A172 (cell line): ENCODE measurements at regions not wholly inside any gene's neighbourhood (a gene's known extent, or its start where the extent isn't known, plus 50 kb on each side); places are given as distances from the start of the nearest gene placed in this dataset.

Experiments used
- DNase-seq: peaks from one replicate; pipeline ENCODE4 v3.0.0-alpha.2; 2015; ENCODE audit warnings: low spot score

GRCh38 chr2:103945083-103945482 is 908.8 kb upstream of the POU3F3 start:
- no peak for DNase-seq

DNA sequence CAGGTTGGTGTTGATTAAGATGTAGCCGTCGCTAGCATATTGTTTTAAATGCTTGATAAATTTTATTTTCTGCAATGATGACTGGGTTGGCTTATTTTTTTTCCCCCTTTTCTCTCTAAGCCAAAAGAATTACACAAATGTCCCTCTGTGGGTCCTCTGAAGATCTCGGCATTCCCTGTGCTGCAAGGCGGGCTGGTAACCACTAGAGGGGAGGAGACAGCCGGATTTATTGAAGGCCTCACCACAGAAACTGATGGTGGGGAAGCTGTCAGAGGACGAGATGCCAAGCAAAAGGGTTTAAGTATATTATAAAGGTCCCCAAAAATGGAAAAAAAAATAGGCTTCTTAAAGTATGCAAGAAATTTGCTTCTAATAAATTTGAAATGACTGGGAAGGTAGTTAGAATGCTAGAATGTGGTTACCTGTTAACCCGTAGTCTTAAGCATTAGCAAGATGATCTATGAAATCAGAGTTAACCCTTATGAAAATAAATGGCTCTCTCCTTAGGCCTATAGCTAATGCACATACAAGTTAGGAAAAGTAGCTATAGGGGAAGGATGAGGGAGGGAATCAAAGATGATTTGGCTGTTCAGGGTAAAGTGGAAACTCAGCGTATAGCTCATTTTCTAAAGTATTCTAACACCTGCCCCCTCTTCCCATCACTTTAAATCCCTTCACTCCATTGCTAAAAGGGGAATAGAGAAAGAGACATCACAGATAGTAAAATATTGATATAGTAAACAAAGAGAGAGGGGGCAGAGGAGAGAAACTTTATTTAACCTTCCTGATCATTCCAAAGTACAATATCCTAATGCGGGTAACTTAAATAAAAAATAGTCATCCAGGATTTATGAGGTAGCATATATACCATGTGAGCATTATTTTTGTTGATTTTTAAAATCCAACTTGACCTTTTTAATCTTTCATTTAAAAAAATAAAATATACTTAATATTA is 894.5 kb upstream of the POU3F3 start:
- peak; percentile 3 for DNase-seq

DNA sequence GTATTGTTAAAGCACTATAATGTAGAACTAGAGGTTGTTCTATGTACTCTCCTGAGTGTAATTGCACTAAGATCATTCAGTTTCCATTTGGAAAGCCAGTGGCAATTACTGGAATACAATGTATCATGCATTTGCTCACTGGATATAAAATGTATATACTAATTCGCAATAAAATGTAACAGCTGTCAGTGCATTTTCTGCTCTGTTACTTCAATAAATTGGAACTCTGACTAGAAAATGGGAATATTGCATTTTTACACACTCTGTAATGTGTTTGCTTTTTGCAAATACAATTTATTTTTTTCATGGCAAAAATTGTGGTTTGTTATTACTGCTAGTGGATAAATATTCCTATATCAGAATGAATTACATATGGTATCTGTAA is 893.8 kb upstream of the POU3F3 start:
- no peak for DNase-seq

DNA sequence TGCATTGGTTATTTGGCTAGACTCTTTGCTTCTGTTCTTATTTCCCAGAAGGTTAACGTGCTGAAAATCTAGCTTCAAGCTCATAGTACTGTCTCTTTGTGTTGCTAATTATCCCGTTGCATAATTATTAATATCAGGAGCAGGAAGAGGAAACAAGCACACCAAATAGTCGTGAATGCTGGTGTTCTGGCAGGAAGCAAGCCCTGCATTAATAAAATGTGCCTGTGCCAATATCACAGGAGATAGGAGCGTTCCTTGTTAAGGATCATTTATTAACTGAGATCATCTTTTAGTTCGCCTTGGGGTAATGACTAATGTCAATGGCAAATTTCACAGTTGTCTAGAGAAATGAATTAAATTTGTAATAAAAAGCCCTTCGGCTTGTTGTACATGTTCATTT is 893.0 kb upstream of the POU3F3 start:
- DNase-seq, result no peak

GRCh38 chr2:103961862-103962261 is 892.1 kb upstream of the POU3F3 start:
- DNase-seq, result no peak

GRCh38 chr2:103962670-103963069 is 891.2 kb upstream of the POU3F3 start:
- DNase-seq, result no peak

DNA sequence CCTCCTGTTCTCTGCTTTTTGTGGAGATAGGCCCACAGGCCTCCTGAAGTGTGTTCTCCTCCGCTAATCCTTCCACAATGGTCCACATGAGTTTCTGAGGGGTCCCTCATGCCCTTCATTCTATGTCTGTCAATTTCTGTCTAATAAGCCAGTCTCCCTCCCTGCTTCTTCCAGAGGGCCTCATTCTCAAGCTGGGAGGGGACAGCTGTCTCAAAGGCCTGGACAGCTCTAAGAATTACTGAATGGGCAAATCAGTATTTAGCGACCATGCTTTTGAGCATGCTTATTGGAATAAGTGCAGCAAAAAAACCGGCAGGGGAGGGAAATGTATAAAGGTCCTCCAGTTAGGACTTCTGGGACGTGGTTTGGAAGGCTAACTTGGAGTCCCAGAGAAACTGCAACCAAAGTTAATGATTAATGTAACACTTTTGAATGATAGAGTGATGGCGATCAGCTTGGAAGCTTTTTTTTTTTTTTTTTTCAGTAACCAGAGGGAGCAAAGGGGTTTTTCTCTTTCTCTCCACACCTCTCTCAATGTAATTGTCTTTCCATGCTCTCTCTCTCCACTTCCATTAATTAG is 890.7 kb upstream of the POU3F3 start:
- DNase-seq, result no peak

DNA sequence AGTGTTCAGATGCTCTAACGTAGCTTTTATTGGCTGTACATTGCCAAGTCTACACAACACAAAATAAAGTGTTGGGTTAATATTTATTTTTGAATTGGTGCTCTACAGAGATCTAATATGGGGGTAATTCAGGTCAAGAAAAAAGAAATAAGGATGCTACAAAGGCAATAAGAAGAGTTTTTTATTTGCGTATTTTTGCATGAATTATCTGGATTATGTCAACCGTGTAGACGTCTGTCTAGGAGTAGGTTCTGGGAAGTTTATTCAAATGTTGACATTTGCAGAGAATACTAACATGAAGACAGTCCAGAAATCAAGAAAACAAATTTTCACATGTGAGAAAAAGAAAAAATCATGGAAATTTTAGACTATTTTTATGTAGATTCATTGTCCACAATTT is 876.7 kb upstream of the POU3F3 start:
- DNase-seq, result no peak

DNA sequence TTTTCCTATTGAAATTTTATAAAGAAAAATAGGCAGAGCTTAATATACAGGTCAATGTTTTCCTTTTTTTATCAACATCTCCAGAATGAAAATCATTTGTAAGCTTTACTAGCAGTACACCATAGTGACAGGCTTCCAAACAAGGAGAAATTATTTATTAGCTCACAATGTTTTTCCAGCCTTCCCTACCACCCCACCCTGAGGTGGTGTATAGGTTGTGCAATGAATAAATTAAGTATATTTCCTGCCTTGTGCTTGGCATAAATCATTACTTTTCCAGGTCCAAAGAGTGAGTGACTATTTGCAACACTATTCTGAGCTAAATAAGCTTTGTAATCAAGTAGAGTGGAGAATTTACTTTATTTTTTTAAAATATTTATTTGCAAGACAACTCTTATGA is 876.2 kb upstream of the POU3F3 start:
- DNase-seq, result no peak

GRCh38 chr2:103980401-103980800 is 873.5 kb upstream of the POU3F3 start:
- DNase-seq, result no peak

- DNase-seq, result no peak
Measured at GRCh38 chr2:103982691-103983090, 871.2 kb upstream of the POU3F3 start.

GRCh38 chr2:103986001-103986400 is 867.9 kb upstream of the POU3F3 start:
- no peak for DNase-seq

- no peak for DNase-seq
Measured at GRCh38 chr2:103991591-103991990, 862.3 kb upstream of the POU3F3 start.

DNA sequence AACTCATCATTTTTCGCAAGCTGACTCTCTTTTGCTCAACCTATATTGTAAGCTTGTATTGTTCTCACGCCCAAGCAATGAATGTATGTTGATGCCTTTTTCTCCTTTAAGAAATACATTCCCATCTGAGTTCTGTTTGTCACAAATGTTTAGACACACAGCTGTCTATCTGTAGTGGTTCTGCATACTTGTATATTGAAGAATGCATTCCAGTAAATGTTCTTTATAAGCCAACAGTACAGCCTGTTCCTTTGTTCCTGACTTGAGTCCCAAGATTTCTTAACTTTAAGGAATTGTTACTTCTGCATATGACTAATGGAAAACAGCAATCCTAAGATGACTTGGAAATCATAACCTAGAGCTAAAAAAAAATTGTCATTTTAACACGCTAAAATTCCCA is 849.1 kb upstream of the POU3F3 start:
- DNase-seq, result no peak

- no peak for DNase-seq
Measured at GRCh38 chr2:104016801-104017200, 837.1 kb upstream of the POU3F3 start.

GRCh38 chr2:104023306-104023705 is 830.6 kb upstream of the POU3F3 start:
- no peak for DNase-seq

GRCh38 chr2:104023765-104024164 is 830.1 kb upstream of the POU3F3 start:
- no peak for DNase-seq

GRCh38 chr2:104025295-104025694 is 828.6 kb upstream of the POU3F3 start:
- no peak for DNase-seq

- no peak for DNase-seq
Measured at GRCh38 chr2:104026725-104027124, 827.2 kb upstream of the POU3F3 start.

DNA sequence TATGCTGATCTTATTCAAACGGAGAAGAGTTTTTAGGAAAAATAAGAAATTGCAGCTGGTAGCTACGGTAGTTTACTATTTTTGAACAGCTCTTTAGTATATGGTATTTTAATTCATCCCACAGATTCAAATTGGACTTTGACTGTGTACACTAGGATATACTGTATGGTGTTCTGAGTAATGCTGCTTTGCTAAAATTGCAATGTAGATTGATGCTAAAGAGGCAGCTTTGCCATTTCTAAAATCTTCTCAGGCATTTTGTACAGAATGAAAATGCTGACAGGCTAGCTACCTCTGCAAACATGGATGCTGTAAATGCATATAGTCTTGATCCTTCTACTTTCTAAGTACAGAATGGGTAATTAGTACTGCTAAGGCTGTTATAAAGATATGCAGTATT is 826.6 kb upstream of the POU3F3 start:
- no peak for DNase-seq

DNA sequence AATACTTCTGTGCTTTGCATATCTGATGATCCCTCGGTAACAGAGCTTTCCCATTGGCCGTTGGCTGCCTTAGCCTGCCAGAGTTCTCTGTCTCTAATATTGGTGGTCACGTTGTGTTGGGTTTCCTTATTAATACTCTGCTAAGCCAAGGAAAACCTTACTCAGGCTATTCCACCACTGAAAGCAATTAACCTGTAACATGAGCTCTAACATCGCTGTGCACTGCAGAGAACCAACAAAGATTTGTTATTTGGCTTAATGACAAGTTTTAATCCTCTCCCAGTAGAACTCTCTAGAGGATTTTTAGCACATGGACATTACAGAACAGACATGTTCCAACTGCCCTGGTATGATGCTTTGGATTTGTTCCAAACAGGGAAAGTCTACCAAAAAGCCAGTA is 825.9 kb upstream of the POU3F3 start:
- DNase-seq, result no peak

DNA sequence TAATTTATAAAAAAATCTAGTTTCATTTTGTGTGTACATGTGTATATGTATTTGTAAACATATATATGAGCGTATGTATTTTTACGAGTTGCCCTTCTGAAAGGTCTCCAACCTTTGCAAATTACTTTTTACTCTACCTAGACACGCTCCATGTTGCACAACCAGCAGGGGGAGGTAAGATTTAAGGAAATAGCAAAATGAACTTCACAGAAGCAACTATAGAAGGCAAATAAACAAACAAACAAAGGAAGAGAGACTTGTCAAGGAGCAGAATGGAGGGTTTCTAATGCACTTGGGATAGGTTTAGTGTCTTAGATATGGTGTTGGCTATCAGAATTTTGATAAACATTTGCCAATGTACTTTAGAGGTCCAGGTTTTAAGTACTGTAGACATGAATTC is 820.5 kb upstream of the POU3F3 start:
- DNase-seq, result no peak

DNA sequence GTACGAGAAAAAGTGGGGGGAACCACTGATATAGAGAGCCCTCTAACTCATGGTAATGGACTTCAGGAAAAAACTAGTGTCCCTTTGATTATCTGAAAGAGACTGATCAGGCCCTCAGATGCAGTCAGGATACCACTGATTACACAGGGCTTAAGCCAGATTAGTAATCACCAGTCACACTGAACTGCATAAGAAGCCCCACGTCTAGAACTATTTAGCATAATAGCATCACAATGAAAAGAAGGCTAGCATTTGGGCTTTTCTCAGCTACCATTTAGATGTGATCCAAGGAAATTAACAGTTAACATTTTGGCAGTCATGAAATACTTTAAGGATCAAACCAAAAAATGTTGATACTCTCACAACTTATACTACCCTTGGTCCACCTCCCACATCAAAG is 813.1 kb upstream of the POU3F3 start:
- no peak for DNase-seq

GRCh38 chr2:104041351-104041750 is 812.6 kb upstream of the POU3F3 start:
- DNase-seq, result no peak
